ENCODE measurements at regions not wholly inside any gene's neighbourhood (a gene's known extent, or its start where the extent isn't known, plus 50 kb on each side); places are given as distances from the start of the nearest gene placed in this dataset.

GRCh38 chr1:213933336-213933735, 54.4 kb upstream of the PROX1 start:
- no peak for TF ChIP-seq POLR2A (IDR thresholded peaks at IDR 0.05; ENCODE audit: low read depth)
- no peak for TF ChIP-seq CTCF (IDR thresholded peaks at IDR 0.05)
- no peak for TF ChIP-seq POLR2AphosphoS5 (IDR thresholded peaks at IDR 0.05)
